ENCODE measurements at regions not wholly inside any gene's neighbourhood (a gene's known extent, or its start where the extent isn't known, plus 50 kb on each side); places are given as distances from the start of the nearest gene placed in this dataset.
"Not testable (repeated sequence)": the region's sequence is repeated elsewhere in the genome, so short reads cannot be mapped to it uniquely, and the experiment has no call there.

DNA sequence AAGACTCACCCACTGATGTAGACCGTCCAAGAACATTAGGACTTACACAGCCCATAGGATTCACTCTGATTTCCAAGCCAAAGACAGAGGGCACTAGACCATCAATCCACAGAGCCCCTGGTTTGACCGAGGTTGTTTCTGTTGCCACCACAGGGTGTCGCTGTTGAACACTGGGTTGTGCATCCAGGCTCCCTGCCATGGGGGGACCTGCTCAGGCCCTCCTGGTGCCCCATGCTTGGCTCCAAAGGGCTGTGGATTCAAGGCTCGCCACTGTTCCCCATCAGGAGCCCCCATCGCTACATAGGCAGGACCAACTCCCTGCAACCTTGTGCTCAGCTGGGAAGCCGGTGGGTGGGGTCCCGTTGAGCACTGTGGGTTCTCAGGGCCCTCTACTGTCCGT lies 128.0 kb upstream of the ANO1 start:
- Histone ChIP-seq H3K27me3 (ENCODE audit: low read depth, low read length) (peaks cover 3% of the 10 kb centered on the region), H3K4me3 (ENCODE audit: low read depth in 1 of 2, low read length in 2 of 2) (no peak overlapping the region), H3K9me3 (ENCODE audit: control insufficient read depth in 1 of 2, low read length in 2 of 2) (no peaks in the 10 kb centered on the region), H3K36me3 (ENCODE audit: control insufficient read depth in 1 of 2, insufficient read depth in 2 of 2, low read length in 2 of 2) (no peaks in the 10 kb centered on the region), H3K4me1 (ENCODE audit: control insufficient read depth in 1 of 2, insufficient read depth in 2 of 2, low read length in 2 of 2) (peaks cover 0 to 5% of the 10 kb centered on the region in 2 donors), H3K27ac (ENCODE audit: low read length) (no peak overlapping the region)

DNA sequence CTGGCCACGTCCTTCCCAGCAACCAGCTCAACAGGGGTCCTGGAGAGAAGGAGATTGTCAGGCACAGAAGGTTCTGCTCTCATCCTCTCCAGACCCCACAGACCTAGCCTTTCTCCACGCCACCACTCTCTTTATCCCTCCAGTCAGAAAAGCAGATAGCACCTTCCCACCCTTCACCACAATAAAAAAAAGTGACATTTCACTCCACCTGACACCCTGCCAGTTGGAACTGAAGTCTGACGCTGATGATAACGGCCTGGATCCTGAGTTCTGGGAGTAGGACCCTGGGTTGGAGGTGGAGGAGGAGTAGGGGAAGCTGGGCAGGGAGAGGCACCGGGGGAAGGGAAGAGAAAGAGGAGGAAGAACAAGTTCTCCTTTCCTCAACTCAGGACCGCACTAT lies 127.5 kb upstream of the ANO1 start:
- H3K4me1 ChIP-seq (ENCODE audit: control insufficient read depth in 1 of 2, insufficient read depth in 2 of 2, low read length in 2 of 2): peaks cover 0 to 5% of the 10 kb centered on the region in 2 donors
- no peak overlapping the region for H3K27ac ChIP-seq (ENCODE audit: low read length)
- peaks cover 3% of the 10 kb centered on the region for H3K27me3 ChIP-seq (ENCODE audit: low read depth, low read length)
- no peak overlapping the region for H3K4me3 ChIP-seq (ENCODE audit: low read depth in 1 of 2, low read length in 2 of 2)
- no peaks in the 10 kb centered on the region for H3K36me3 ChIP-seq (ENCODE audit: control insufficient read depth in 1 of 2, insufficient read depth in 2 of 2, low read length in 2 of 2)
- no peaks in the 10 kb centered on the region for H3K9me3 ChIP-seq (ENCODE audit: control insufficient read depth in 1 of 2, low read length in 2 of 2)

DNA sequence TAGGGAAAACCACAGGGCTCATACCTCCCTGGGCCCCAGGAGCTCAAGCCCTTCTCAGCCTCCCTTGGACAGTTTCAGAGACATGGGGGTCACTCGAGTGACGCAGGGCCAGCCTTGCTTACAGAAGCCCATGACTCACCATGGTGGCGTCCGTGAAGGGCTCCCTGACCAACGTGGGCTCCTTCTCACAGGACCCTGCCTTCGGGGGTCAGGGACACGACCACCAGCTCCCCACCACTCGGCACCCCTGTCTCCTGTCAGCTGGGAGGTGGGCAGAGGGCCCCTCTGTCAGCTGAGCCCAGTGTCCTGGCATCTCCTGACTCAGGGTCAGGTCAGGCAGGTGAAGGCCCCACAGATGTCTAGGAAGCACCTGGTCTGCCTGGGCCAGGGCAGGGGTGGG lies 126.3 kb upstream of the ANO1 start:
- H3K27me3 ChIP-seq (ENCODE audit: low read depth, low read length): no peaks in the 10 kb centered on the region
- H3K4me1 ChIP-seq (ENCODE audit: control insufficient read depth in 1 of 2, insufficient read depth in 2 of 2, low read length in 2 of 2): peaks cover 0 to 5% of the 10 kb centered on the region in 2 donors
- no peak overlapping the region for H3K4me3 ChIP-seq (ENCODE audit: low read depth in 1 of 2, low read length in 2 of 2)
- no peaks in the 10 kb centered on the region for H3K36me3 ChIP-seq (ENCODE audit: control insufficient read depth in 1 of 2, insufficient read depth in 2 of 2, low read length in 2 of 2)
- no peak overlapping the region for H3K27ac ChIP-seq (ENCODE audit: low read length)
- no peaks in the 10 kb centered on the region for H3K9me3 ChIP-seq (ENCODE audit: control insufficient read depth in 1 of 2, low read length in 2 of 2)

DNA sequence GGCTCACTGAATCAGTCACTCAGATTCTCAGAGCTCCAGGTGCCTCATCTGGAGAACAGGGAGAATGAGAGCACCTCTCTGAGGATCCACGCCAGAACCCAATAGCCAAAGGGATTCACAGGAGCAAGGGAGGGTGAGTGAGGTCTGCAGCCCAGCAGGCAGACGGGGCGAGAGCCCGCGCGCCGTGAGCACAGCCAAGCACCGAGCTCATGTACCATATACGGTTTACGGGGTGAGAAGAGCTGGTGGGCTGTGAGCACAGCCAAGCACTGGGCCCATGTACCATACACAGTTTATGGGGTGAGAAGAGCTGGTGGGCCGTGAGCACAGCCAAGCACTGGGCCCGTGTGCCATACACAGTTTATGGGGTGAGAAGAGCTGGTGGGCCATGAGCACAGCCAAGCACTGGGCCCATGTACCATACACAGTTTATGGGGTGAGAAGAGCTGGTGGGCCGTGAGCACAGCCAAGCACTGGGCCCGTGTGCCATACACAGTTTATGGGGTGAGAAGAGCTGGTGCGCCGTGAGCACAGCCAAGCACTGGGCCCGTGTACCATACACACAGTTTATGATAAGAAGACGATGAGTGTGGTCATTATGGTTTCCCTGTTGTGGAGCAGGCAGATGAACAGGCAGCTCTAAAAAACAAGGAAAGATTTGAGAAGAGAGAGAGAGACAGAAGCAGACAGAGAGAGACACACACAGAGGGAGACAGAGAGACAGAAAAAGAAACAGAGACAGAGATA lies 125.7 kb upstream of the ANO1 start:
- not testable (repeated sequence) for H3K9me3 ChIP-seq (ENCODE audit: control insufficient read depth in 1 of 2, low read length in 2 of 2); H3K27me3 ChIP-seq (ENCODE audit: low read depth, low read length); H3K4me3 ChIP-seq (ENCODE audit: low read depth in 1 of 2, low read length in 2 of 2); H3K27ac ChIP-seq (ENCODE audit: low read length); H3K4me1 ChIP-seq (ENCODE audit: control insufficient read depth in 1 of 2, insufficient read depth in 2 of 2, low read length in 2 of 2); H3K36me3 ChIP-seq (ENCODE audit: control insufficient read depth in 1 of 2, insufficient read depth in 2 of 2, low read length in 2 of 2)

DNA sequence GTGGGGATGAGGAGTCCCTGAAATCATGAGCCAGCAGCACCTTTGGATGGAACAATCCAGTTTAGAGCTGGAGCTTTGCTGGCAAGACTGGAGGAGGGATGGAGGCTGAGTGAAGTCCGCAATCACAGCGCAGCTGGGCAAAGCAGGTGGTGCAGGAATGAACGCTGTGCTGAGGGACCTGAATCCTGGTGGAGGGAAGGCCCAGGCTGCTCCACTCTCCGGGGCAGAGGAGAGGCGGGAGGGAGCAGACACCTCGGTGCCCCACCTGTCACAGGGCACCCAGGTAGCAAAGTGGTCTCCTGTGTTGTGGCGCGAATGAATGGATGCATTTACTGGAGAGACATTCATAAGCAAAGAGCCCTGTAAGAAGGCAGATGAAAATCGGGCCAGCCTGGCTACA lies 124.8 kb upstream of the ANO1 start:
- peaks cover 0 to 5% of the 10 kb centered on the region in 2 donors for H3K4me1 ChIP-seq (ENCODE audit: control insufficient read depth in 1 of 2, insufficient read depth in 2 of 2, low read length in 2 of 2)
- no peaks in the 10 kb centered on the region for H3K36me3 ChIP-seq (ENCODE audit: control insufficient read depth in 1 of 2, insufficient read depth in 2 of 2, low read length in 2 of 2)
- H3K27me3 ChIP-seq (ENCODE audit: low read depth, low read length): no peaks in the 10 kb centered on the region
- peaks cover 0 to 4% of the 10 kb centered on the region in 2 donors for H3K9me3 ChIP-seq (ENCODE audit: control insufficient read depth in 1 of 2, low read length in 2 of 2)
- no peak overlapping the region for H3K27ac ChIP-seq (ENCODE audit: low read length)
- no peak overlapping the region for H3K4me3 ChIP-seq (ENCODE audit: low read depth in 1 of 2, low read length in 2 of 2)

DNA sequence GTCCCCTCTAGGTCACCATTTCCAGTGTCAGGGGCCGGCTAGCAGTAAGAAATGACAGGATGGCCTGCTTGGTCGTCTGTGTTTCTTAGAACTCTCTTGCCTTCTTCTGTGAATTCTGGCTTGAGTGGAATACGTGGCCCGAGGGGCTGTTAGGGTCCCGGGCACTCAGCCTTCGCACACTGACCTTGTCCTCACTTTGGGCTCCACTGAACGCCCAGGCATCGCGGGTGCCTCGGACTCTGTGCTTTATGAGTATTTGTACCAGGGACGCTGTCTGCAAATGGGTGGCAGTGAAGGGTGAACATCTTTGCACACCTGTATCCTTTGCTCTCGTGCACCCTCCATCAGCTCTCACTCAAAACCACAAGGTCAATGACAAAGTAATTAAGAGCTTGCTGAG lies 123.4 kb upstream of the ANO1 start:
- Histone ChIP-seq H3K4me1 (ENCODE audit: control insufficient read depth in 1 of 2, insufficient read depth in 2 of 2, low read length in 2 of 2) (no peaks in the 10 kb centered on the region), H3K9me3 (ENCODE audit: control insufficient read depth in 1 of 2, low read length in 2 of 2) (peaks cover 0 to 12% of the 10 kb centered on the region in 2 donors), H3K27ac (ENCODE audit: low read length) (no peak overlapping the region), H3K4me3 (ENCODE audit: low read depth in 1 of 2, low read length in 2 of 2) (no peak overlapping the region), H3K27me3 (ENCODE audit: low read depth, low read length) (no peaks in the 10 kb centered on the region), H3K36me3 (ENCODE audit: control insufficient read depth in 1 of 2, insufficient read depth in 2 of 2, low read length in 2 of 2) (no peaks in the 10 kb centered on the region)

DNA sequence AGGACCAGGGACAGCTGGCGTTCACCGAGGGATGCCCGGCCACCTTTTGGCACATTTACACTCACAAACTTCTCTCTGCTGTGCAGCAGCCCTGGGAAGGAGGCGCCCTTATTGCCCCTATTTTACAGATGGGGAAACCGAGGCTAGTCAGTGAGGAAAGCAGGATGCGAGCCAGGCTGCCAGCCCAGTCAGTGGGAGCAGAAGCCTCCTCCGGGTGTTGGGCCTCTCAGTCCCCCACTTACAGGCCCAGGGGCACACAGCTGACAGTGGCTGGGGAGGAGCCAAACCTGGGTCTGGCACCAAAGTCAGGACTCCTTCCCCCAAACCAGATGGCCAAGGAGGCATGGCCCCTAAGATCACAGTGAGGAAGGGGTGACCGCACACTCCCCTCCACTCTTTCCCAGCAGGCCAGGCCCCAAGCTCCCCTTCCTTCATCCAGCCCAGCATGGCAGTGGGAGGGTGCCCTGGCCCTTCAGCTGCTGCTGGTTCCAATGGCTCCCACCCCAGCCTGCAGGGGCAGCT lies 121.4 kb upstream of the ANO1 start:
- Histone ChIP-seq H3K27ac (ENCODE audit: low read length) (no peak overlapping the region), H3K27me3 (ENCODE audit: low read depth, low read length) (no peaks in the 10 kb centered on the region), H3K4me3 (ENCODE audit: low read depth in 1 of 2, low read length in 2 of 2) (no peak overlapping the region), H3K9me3 (ENCODE audit: control insufficient read depth in 1 of 2, low read length in 2 of 2) (peaks cover 0 to 13% of the 10 kb centered on the region in 2 donors), H3K36me3 (ENCODE audit: control insufficient read depth in 1 of 2, insufficient read depth in 2 of 2, low read length in 2 of 2) (no peaks in the 10 kb centered on the region), H3K4me1 (ENCODE audit: control insufficient read depth in 1 of 2, insufficient read depth in 2 of 2, low read length in 2 of 2) (no peaks in the 10 kb centered on the region)

DNA sequence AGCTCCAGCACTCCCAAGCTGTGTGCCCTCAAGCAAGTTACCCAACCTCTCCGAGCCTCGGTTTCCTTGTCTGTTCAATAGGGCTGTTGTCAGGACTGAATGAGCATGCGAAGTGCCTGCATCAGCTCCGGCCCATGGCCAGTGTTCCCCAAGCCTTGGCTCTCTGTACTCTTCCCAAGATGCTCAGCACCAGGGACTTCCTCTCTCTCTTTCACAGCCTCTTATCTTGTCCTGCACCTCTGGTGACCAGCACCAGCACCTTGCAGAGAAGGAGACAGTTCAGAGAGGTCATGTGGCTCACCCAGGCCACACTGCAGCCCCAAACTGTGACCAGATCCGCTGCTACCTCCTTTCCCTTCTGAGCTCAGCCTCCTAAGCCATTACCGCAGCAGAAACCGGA lies 120.3 kb upstream of the ANO1 start:
- Histone ChIP-seq H3K9me3 (ENCODE audit: control insufficient read depth in 1 of 2, low read length in 2 of 2) (peaks cover 0 to 15% of the 10 kb centered on the region in 2 donors), H3K27ac (ENCODE audit: low read length) (no peak overlapping the region), H3K4me3 (ENCODE audit: low read depth in 1 of 2, low read length in 2 of 2) (no peak overlapping the region), H3K4me1 (ENCODE audit: control insufficient read depth in 1 of 2, insufficient read depth in 2 of 2, low read length in 2 of 2) (no peaks in the 10 kb centered on the region), H3K36me3 (ENCODE audit: control insufficient read depth in 1 of 2, insufficient read depth in 2 of 2, low read length in 2 of 2) (no peaks in the 10 kb centered on the region), H3K27me3 (ENCODE audit: low read depth, low read length) (no peaks in the 10 kb centered on the region)

DNA sequence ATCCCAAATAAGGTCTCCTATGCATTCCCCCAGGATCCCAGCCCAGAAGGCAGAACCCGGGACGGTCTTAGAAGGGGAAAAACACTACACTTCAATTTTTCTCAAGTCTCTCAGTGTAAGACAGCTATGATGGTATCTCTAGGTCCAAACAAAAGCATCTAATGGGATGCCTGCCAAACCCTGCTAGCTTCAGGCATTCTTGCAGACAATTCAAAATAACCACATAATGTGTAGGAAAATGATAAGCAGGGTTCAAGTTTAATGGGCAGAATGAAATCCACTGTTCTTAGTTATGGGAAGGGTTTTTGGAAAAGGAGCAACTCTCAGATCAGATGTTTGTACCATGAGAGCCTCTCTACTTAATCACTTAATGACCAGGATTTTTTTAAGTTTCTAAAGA lies 119.8 kb upstream of the ANO1 start:
- H3K9me3 ChIP-seq (ENCODE audit: control insufficient read depth in 1 of 2, low read length in 2 of 2): peaks cover 0 to 15% of the 10 kb centered on the region in 2 donors
- no peaks in the 10 kb centered on the region for H3K36me3 ChIP-seq (ENCODE audit: control insufficient read depth in 1 of 2, insufficient read depth in 2 of 2, low read length in 2 of 2)
- no peak overlapping the region for H3K27ac ChIP-seq (ENCODE audit: low read length)
- no peaks in the 10 kb centered on the region for H3K27me3 ChIP-seq (ENCODE audit: low read depth, low read length)
- H3K4me3 ChIP-seq (ENCODE audit: low read depth in 1 of 2, low read length in 2 of 2): no peak overlapping the region
- no peaks in the 10 kb centered on the region for H3K4me1 ChIP-seq (ENCODE audit: control insufficient read depth in 1 of 2, insufficient read depth in 2 of 2, low read length in 2 of 2)

DNA sequence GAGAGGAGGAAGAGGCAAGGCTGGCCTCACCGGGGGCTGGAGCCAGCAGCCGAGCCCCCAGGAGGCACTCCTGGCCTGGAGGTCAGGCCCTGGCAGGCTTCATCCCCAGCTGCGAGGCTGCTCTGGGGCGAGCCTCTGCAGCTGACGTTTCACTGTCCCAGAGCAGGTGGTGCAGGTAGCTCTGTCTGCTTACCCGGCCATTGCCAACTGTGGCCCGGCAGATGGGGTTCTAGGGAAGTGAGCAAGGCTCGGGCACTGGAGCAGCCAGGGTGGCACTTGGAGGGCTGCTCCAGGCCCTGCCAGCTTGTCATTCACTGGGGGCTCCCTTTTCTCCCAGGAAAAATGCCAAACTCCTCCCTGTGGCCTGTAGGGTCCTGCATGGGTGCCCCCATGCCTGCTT lies 118.7 kb upstream of the ANO1 start:
- H3K36me3 ChIP-seq (ENCODE audit: control insufficient read depth in 1 of 2, insufficient read depth in 2 of 2, low read length in 2 of 2): no peaks in the 10 kb centered on the region
- no peak overlapping the region for H3K4me3 ChIP-seq (ENCODE audit: low read depth in 1 of 2, low read length in 2 of 2)
- H3K27me3 ChIP-seq (ENCODE audit: low read depth, low read length): no peaks in the 10 kb centered on the region
- peaks cover 0 to 15% of the 10 kb centered on the region in 2 donors for H3K9me3 ChIP-seq (ENCODE audit: control insufficient read depth in 1 of 2, low read length in 2 of 2)
- H3K27ac ChIP-seq (ENCODE audit: low read length): no peak overlapping the region
- peaks cover 0 to 8% of the 10 kb centered on the region in 2 donors for H3K4me1 ChIP-seq (ENCODE audit: control insufficient read depth in 1 of 2, insufficient read depth in 2 of 2, low read length in 2 of 2)

DNA sequence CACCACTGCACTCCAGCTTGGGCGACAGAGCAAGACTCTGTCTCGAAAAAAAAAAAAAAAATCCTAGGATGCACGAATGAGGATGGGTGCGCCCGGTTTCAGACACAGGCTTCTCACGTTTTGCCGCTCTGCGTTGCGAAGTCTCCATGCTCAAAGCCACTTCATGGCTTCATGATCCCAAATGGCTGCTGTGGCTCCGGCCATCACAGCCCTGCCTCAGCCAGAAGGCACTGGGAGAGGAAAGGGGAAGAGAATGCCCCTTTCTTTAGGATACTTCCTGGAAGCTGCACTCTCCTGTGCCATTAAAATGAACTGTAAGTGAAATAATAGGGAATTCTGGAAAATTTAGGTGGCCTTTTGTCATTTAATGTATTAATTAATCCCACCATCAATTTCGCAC lies 116.4 kb upstream of the ANO1 start:
- Histone ChIP-seq H3K4me1 (ENCODE audit: control insufficient read depth in 1 of 2, insufficient read depth in 2 of 2, low read length in 2 of 2) (peaks cover 0 to 8% of the 10 kb centered on the region in 2 donors), H3K27me3 (ENCODE audit: low read depth, low read length) (no peaks in the 10 kb centered on the region), H3K4me3 (ENCODE audit: low read depth in 1 of 2, low read length in 2 of 2) (no peak overlapping the region), H3K36me3 (ENCODE audit: control insufficient read depth in 1 of 2, insufficient read depth in 2 of 2, low read length in 2 of 2) (no peaks in the 10 kb centered on the region), H3K27ac (ENCODE audit: low read length) (no peak overlapping the region), H3K9me3 (ENCODE audit: control insufficient read depth in 1 of 2, low read length in 2 of 2) (peaks cover 0 to 15% of the 10 kb centered on the region in 2 donors)

DNA sequence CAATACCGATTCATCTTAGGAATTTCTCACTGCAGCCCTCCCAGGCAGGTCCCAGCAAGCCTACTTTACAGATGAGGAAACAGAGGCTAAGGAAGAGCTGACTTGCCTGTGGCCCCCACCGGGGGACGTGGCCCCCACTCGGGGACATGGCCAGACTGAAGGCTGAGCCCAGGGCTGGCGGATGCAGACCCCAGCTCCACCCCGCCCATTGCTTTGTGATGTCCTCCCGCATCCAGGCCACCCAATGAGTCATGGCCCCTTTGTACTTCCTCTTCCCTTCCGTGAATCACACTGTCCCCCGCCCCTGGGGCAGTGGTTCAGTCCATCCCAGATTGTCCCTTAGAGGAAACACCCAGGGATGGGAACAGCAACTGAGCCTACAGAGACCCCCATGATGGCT lies 116.0 kb upstream of the ANO1 start:
- peaks cover 0 to 8% of the 10 kb centered on the region in 2 donors for H3K4me1 ChIP-seq (ENCODE audit: control insufficient read depth in 1 of 2, insufficient read depth in 2 of 2, low read length in 2 of 2)
- H3K27ac ChIP-seq (ENCODE audit: low read length): no peak overlapping the region
- no peaks in the 10 kb centered on the region for H3K27me3 ChIP-seq (ENCODE audit: low read depth, low read length)
- H3K36me3 ChIP-seq (ENCODE audit: control insufficient read depth in 1 of 2, insufficient read depth in 2 of 2, low read length in 2 of 2): no peaks in the 10 kb centered on the region
- H3K4me3 ChIP-seq (ENCODE audit: low read depth in 1 of 2, low read length in 2 of 2): no peak overlapping the region
- H3K9me3 ChIP-seq (ENCODE audit: control insufficient read depth in 1 of 2, low read length in 2 of 2): peaks cover 0 to 15% of the 10 kb centered on the region in 2 donors

Measured in muscle layer of duodenum (tissue), 2 donors.